Astrocyte of the cerebellum (primary cell): ENCODE measurements at regions not wholly inside any gene's neighbourhood (a gene's known extent, or its start where the extent isn't known, plus 50 kb on each side); places are given as distances from the start of the nearest gene placed in this dataset.

Experiments
- DNase-seq: peaks from one replicate; pipeline ENCODE4 v3.0.0-alpha.2; 2011; ENCODE audit warnings: low read depth
- H3K4me3 ChIP-seq: 2 replicates; pipeline ENCODE4 v1.5.1; 2011; ENCODE audit warnings: mild to moderate bottlenecking, low read depth, low read length, moderate library complexity
- in situ Hi-C: cut with HindIII; loops from 2 replicates; pipeline ENCODE4 v1.10.0; 2017; ENCODE audit warnings: low sequenced_read_pairs
- TF ChIP-seq, protein P1 (sequence below): IDR thresholded peaks from 2 replicates; pipeline ENCODE4 v1.5.1; 2012; ENCODE audit warnings: low read length, low read depth, moderate library complexity, mild to moderate bottlenecking; ENCODE audit errors: missing control alignments

DNA sequence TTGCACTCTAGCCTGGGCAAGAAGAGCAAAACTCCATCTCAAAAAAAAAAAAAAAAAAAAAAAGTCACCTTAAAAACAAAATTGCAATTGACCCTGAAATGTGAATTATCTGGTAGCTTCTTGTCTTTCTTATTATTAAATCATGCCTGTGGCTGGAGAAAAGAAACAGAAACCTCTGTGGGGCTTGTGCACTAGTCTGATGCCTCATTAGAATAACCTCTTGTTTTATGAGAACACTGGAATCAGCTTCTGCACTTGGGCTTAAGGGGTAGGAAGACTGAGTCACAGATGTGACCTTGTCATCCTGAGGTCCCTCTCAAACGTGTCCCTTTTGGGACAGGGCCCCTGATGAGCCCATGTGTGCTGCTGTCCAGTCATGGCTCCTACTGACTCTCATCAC is 237.9 kb downstream of the DACT1 start:
- TF ChIP-seq, protein P1, sequence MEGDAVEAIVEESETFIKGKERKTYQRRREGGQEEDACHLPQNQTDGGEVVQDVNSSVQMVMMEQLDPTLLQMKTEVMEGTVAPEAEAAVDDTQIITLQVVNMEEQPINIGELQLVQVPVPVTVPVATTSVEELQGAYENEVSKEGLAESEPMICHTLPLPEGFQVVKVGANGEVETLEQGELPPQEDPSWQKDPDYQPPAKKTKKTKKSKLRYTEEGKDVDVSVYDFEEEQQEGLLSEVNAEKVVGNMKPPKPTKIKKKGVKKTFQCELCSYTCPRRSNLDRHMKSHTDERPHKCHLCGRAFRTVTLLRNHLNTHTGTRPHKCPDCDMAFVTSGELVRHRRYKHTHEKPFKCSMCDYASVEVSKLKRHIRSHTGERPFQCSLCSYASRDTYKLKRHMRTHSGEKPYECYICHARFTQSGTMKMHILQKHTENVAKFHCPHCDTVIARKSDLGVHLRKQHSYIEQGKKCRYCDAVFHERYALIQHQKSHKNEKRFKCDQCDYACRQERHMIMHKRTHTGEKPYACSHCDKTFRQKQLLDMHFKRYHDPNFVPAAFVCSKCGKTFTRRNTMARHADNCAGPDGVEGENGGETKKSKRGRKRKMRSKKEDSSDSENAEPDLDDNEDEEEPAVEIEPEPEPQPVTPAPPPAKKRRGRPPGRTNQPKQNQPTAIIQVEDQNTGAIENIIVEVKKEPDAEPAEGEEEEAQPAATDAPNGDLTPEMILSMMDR: no peak
- in situ Hi-C loops: no loop called here
- DNase-seq: no peak
- no peak overlapping the region for H3K4me3 ChIP-seq

DNA sequence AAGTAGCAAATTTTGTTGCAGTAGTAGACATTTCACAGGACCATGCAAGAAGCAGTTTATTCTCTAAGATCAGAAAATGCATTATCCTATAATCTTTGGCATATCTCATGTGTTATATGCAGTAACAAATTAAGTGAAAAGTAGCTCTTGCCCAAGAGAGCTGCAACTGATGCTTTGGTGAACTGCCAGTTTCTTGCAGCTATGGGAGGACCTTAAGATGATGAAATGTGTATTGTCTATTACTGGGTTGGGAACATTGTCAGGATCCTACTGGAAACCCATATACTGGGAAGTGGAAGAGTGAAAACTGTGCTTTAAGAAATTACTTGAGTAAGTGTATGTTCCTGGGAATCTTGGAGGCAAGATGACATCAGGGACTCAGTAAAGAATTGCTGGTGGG is 238.8 kb downstream of the DACT1 start:
- no peak overlapping the region for H3K4me3 ChIP-seq
- in situ Hi-C loops: no loop called here
- TF ChIP-seq, protein P1: no peak
- no peak for DNase-seq

DNA sequence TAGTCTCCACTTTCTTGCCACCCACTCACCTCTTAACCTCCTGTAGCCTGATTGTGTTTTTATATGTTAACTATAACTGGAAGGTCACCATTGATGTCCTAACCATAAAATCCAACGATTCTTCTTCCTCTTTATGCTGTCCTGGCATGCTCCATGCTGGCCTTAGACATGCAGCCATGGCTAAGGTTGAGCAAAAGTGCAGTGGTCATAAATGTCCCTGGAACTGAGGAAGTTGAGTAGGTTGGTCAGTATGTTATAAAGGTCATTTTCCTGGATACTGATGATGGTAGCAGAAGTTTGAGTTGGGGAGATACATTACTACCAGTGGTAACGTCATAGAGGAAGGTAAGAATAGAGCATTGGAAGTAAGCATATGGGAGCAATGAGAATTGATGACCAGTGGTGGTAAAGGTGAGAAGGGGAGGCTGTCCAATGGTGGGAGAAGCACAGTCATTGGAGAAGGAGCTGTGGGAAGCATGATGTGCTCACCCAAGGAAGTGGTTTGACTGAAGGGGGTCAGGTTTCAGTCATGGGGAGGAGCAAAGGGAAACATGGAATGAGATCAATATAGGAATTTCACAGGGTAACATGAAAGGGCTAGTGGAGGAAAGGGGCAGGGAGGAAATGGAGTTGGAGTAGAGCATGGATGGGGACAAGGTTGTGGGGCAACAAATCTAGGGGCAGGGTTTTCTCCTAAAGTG is 240.8 kb downstream of the DACT1 start:
- in situ Hi-C loops: no loop called here
- H3K4me3 ChIP-seq: no peak overlapping the region
- TF ChIP-seq, protein P1: no peak
- DNase-seq: no peak

DNA sequence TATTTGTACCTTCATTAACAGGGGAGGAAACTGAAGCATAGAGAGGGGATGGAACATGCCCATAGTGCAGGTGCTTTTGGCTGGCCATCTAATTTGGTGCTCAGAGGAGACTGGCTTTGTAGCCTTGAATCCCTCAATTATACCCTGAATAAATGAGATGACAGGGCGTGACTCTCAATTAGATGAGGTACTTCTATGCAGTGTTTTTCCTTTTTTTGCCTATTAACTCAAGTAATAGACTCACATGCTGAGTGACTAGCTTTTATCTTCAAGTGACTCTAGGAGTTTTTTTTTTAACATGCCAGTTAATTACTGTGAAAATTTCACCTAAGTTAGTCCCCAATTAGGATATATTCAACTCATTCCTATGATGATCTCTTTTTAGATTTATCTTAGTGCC is 243.7 kb downstream of the DACT1 start:
- DNase-seq: no peak
- no peak overlapping the region for H3K4me3 ChIP-seq
- in situ Hi-C loops: no loop called here
- TF ChIP-seq, protein P1: no peak

DNA sequence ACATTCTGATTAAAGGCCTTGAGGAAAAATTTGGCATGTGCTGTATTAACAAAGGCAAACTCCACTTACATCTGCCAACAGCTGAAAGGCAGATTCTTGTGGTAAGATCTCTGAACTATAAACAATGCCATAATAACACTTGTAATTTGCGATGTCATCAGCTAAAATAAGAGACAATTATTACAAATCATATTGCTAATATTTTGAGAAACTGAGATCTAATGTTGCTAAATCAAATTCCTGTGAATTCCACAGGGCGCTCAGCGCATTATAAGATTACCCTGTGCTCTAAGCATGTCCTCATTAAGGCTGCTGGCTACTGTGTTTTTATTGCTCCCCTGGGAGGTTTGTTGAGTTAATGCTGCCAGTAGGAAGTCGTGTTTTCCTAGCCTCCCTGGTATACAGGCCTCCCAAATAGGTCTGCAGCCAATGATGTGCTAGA is 244.8 kb downstream of the DACT1 start:
- no peak overlapping the region for H3K4me3 ChIP-seq
- TF ChIP-seq, protein P1: no peak
- in situ Hi-C loops: no loop called here
- DNase-seq: peak; percentile 62

DNA sequence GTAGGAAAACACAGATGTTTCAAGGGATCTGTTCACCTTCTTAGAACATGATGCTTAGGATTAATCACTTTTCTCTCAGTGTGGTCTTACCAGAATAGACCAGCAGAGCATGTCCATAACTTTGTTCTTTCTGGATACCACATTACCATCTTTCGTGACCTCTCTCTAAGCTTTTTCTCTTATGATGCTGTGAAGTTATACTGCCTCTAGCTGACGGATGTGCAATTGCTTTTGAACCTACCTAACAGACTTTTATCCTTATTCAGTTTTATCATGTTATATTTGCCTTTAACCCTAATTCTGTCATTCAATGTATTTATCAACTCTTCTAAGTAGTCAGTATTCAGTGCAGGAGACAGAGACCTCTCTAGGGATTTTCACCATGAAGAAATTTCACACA is 246.7 kb downstream of the DACT1 start:
- DNase-seq: no peak
- in situ Hi-C loops: no loop called here
- TF ChIP-seq, protein P1: no peak
- H3K4me3 ChIP-seq: no peak overlapping the region
